ENCODE measurements at regions not wholly inside any gene's neighbourhood (a gene's known extent, or its start where the extent isn't known, plus 50 kb on each side); places are given as distances from the start of the nearest gene placed in this dataset.
"Not testable (repeated sequence)": the region's sequence is repeated elsewhere in the genome, so short reads cannot be mapped to it uniquely, and the experiment has no call there.

DNA sequence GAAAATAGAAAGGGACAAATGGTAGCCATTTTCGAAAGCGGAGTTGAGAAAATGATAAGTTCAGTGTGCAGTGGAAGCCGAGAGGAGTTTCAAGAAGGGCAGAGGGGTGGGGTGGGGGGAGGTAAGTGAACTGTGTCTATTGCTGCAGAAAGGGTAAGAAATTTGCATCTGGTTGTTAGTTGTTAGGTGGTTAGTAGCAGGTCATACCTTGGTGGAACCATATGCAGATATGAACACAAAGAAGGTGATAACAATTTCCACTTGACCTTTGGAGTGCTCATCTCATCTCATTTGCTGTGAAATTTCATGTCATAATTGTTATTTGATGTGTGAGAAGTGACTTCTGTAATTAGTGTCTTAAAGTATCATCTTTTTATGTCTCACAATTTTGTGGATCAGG lies 288.2 kb downstream of the QKI start:
- Histone ChIP-seq H3K9me2 (replicated peaks; ENCODE audit: control insufficient read depth, low read length) (no peaks in the 10 kb centered on the region), H3K4me1 (ENCODE audit: control insufficient read depth, low read length) (peaks cover 53% of the 10 kb centered on the region), H3K79me2 (ENCODE audit: control insufficient read depth, low read length) (no peaks in the 10 kb centered on the region), H3K9me3 (ENCODE audit: control insufficient read depth, insufficient read depth, low read length) (no peaks in the 10 kb centered on the region), H3K4me2 (ENCODE audit: low read length) (no peak overlapping the region), H3K27me3 (ENCODE audit: control insufficient read depth, low read length) (no peaks in the 10 kb centered on the region), H3K4me3 (ENCODE audit: low read length) (no peak overlapping the region), H3F3A (ENCODE audit: control insufficient read depth, insufficient read depth) (peaks cover under 1% of the 10 kb centered on the region; the same call in 1 of the 2 replicates), H4K20me1 (ENCODE audit: control insufficient read depth, insufficient read depth, low read depth, low read length) (no peaks in the 10 kb centered on the region), H3K27ac (ENCODE audit: low read depth, low read length) (no peak overlapping the region), H3K36me3 (ENCODE audit: control insufficient read depth, low read length) (no peaks in the 10 kb centered on the region)
- no peak for TF ChIP-seq EZH2phosphoT487 (IDR thresholded peaks at IDR 0.05; ENCODE audit: borderline replicate concordance, low read length)
- TF ChIP-seq, protein P1, sequence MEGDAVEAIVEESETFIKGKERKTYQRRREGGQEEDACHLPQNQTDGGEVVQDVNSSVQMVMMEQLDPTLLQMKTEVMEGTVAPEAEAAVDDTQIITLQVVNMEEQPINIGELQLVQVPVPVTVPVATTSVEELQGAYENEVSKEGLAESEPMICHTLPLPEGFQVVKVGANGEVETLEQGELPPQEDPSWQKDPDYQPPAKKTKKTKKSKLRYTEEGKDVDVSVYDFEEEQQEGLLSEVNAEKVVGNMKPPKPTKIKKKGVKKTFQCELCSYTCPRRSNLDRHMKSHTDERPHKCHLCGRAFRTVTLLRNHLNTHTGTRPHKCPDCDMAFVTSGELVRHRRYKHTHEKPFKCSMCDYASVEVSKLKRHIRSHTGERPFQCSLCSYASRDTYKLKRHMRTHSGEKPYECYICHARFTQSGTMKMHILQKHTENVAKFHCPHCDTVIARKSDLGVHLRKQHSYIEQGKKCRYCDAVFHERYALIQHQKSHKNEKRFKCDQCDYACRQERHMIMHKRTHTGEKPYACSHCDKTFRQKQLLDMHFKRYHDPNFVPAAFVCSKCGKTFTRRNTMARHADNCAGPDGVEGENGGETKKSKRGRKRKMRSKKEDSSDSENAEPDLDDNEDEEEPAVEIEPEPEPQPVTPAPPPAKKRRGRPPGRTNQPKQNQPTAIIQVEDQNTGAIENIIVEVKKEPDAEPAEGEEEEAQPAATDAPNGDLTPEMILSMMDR (IDR thresholded peaks at IDR 0.05; ENCODE audit: low read depth, low read length, poor library complexity, severe bottlenecking): no peak

DNA sequence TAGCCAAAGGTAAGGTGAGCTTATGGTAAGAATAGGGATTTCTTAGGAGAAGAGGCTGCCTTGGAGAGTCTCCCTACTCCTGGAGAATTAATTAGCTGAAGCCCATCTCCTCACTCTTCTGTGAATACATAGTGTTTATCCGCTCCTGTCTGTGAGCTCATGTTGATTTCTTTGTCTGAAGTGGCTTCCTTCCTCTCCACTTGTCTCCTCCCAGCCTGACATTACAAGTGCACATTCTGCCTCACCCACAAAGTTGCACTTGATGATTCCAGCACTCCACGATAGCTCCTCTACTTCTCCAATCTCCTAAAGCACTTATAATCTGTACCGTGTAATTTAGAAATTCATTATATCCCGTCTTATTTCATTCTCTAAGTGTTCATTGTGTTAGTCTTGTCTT lies 287.2 kb downstream of the QKI start:
- no peaks in the 10 kb centered on the region for H4K20me1 ChIP-seq (ENCODE audit: control insufficient read depth, insufficient read depth, low read depth, low read length)
- H3K79me2 ChIP-seq (ENCODE audit: control insufficient read depth, low read length): no peaks in the 10 kb centered on the region
- TF ChIP-seq EZH2phosphoT487 (IDR thresholded peaks at IDR 0.05; ENCODE audit: borderline replicate concordance, low read length): no peak
- TF ChIP-seq, protein P1 (IDR thresholded peaks at IDR 0.05; ENCODE audit: low read depth, low read length, poor library complexity, severe bottlenecking): no peak
- no peaks in the 10 kb centered on the region for H3K27me3 ChIP-seq (ENCODE audit: control insufficient read depth, low read length)
- H3K9me2 ChIP-seq (replicated peaks; ENCODE audit: control insufficient read depth, low read length): no peaks in the 10 kb centered on the region
- H3K4me1 ChIP-seq (ENCODE audit: control insufficient read depth, low read length): peaks cover 44% of the 10 kb centered on the region
- no peaks in the 10 kb centered on the region for H3K36me3 ChIP-seq (ENCODE audit: control insufficient read depth, low read length)
- H3K9me3 ChIP-seq (ENCODE audit: control insufficient read depth, insufficient read depth, low read length): no peaks in the 10 kb centered on the region
- H3K4me3 ChIP-seq (ENCODE audit: low read length): no peak overlapping the region
- no peaks in the 10 kb centered on the region for H3F3A ChIP-seq (ENCODE audit: control insufficient read depth, insufficient read depth)
- no peak overlapping the region for H3K4me2 ChIP-seq (ENCODE audit: low read length)
- no peak overlapping the region for H3K27ac ChIP-seq (ENCODE audit: low read depth, low read length)

DNA sequence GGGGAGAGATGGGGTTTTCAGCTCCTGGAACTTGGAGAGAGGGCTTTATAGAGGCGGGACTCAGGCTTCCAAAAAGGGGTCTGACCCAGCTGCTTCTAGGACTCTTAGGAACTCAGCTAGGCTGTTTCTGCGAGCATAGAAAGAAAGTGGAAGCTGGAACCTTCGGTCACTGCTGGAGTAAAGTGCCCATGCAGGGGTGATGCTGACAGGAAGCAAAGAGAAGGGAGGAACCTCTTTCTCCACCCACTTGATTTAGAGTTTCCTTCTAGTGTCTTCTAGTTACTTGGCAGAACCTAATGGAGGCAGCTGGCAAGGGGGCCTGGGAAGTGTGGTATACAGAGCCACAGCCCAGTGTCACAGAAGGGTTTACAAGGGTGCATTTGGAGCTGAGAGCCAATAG lies 283.6 kb downstream of the QKI start:
- Histone ChIP-seq H3K9me3 (ENCODE audit: control insufficient read depth, insufficient read depth, low read length) (no peaks in the 10 kb centered on the region), H3K4me1 (ENCODE audit: control insufficient read depth, low read length) (peaks cover 10% of the 10 kb centered on the region), H3F3A (ENCODE audit: control insufficient read depth, insufficient read depth) (no peaks in the 10 kb centered on the region), H3K4me3 (ENCODE audit: low read length) (no peak overlapping the region), H3K36me3 (ENCODE audit: control insufficient read depth, low read length) (no peaks in the 10 kb centered on the region), H3K9me2 (replicated peaks; ENCODE audit: control insufficient read depth, low read length) (no peaks in the 10 kb centered on the region), H3K79me2 (ENCODE audit: control insufficient read depth, low read length) (no peaks in the 10 kb centered on the region), H3K4me2 (ENCODE audit: low read length) (no peak overlapping the region), H3K27me3 (ENCODE audit: control insufficient read depth, low read length) (no peaks in the 10 kb centered on the region), H3K27ac (ENCODE audit: low read depth, low read length) (no peak overlapping the region), H4K20me1 (ENCODE audit: control insufficient read depth, insufficient read depth, low read depth, low read length) (no peaks in the 10 kb centered on the region)
- TF ChIP-seq EZH2phosphoT487 (IDR thresholded peaks at IDR 0.05; ENCODE audit: borderline replicate concordance, low read length): no peak
- TF ChIP-seq, protein P1 (IDR thresholded peaks at IDR 0.05; ENCODE audit: low read depth, low read length, poor library complexity, severe bottlenecking): no peak

DNA sequence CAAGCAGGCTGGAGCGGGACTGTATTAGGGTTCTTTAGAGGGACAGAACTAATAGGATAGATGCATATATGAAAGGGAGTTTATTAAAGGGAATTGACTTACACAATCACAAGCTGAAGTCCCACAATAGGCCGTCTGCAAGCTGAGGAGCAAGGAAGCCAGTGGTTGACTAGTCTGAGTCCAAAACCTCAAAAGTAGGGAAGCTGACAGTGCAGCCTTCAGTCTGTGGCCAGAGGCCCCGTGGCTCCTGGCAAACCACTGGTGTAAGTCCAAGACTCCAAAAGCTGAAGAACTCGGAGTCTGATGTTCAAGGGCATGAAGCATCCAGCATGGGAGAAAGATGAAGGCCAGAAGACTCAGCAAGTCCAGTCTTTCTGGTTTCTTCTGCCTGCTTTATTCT lies 281.8 kb downstream of the QKI start:
- H3F3A ChIP-seq (ENCODE audit: control insufficient read depth, insufficient read depth); H3K4me3 ChIP-seq (ENCODE audit: low read length); H3K4me2 ChIP-seq (ENCODE audit: low read length); H3K36me3 ChIP-seq (ENCODE audit: control insufficient read depth, low read length); H4K20me1 ChIP-seq (ENCODE audit: control insufficient read depth, insufficient read depth, low read depth, low read length); H3K79me2 ChIP-seq (ENCODE audit: control insufficient read depth, low read length); H3K27me3 ChIP-seq (ENCODE audit: control insufficient read depth, low read length); H3K4me1 ChIP-seq (ENCODE audit: control insufficient read depth, low read length); H3K9me2 ChIP-seq (replicated peaks; ENCODE audit: control insufficient read depth, low read length); H3K27ac ChIP-seq (ENCODE audit: low read depth, low read length); H3K9me3 ChIP-seq (ENCODE audit: control insufficient read depth, insufficient read depth, low read length): not testable (repeated sequence)
